DND-41 (cell line): ENCODE measurements at regions not wholly inside any gene's neighbourhood (a gene's known extent, or its start where the extent isn't known, plus 50 kb on each side); places are given as distances from the start of the nearest gene placed in this dataset.
A peak's percentile ranks its signal among the peaks of the same experiment; 100 is the strongest.

ENCODE experiments used
- ATAC-seq: fragments of 200-7000 bp; cut with Tn5 transposase; 3 replicates; pipeline ENCODE4 v1.9.1; 2021; ENCODE audit warnings: low read depth; ENCODE audit not compliant: insufficient read depth
- DNase-seq: peaks from one replicate; pipeline ENCODE4 v3.0.0-alpha.2; 2020
- H2AFZ ChIP-seq: 2 replicates; pipeline ENCODE4 v1.6.0; 2012; ENCODE audit warnings: low read depth, low read length
- H3K27ac ChIP-seq: 2 replicates; pipeline ENCODE4 v1.5.1; 2012; ENCODE audit warnings: low read length, inconsistent platforms
- H3K27me3 ChIP-seq: fragments of 200-600 bp; sonication (generic); 2 replicates; pipeline ENCODE4 v1.6.0; 2012; ENCODE audit warnings: low read length, mild to moderate bottlenecking, inconsistent platforms; ENCODE audit not compliant: insufficient read depth, poor library complexity
- H3K36me3 ChIP-seq: 2 replicates; pipeline ENCODE4 v1.5.1; 2012; ENCODE audit warnings: low read length, inconsistent platforms; ENCODE audit not compliant: insufficient read depth
- H3K4me1 ChIP-seq: 2 replicates; pipeline ENCODE4 v1.5.1; 2012; ENCODE audit warnings: mild to moderate bottlenecking, low read length; ENCODE audit not compliant: insufficient read depth
- H3K4me2 ChIP-seq: 2 replicates; pipeline ENCODE4 v1.6.0; 2012; ENCODE audit warnings: mild to moderate bottlenecking, moderate library complexity, low read length, inconsistent platforms; ENCODE audit not compliant: insufficient read depth
- H3K4me3 ChIP-seq, 2 experiments: fragments of 200-600 bp in 1 of 2; shearing (Covaris generic) in 1 of 2; 2 replicates each; pipeline ENCODE4 v1.5.1; 2012 to 2016; ENCODE audit warnings: inconsistent platforms in 2 of 2, low read length in 2 of 2, mild to moderate bottlenecking in 2 of 2, low read depth in 1 of 2, moderate library complexity in 1 of 2
- H3K79me2 ChIP-seq: 2 replicates; pipeline ENCODE4 v1.6.0; 2012; ENCODE audit warnings: low read length, inconsistent platforms; ENCODE audit not compliant: insufficient read depth
- H3K9ac ChIP-seq: 2 replicates; pipeline ENCODE4 v1.6.0; 2012; ENCODE audit warnings: low read depth, mild to moderate bottlenecking, inconsistent platforms, low read length, moderate library complexity
- H3K9me3 ChIP-seq: 2 replicates; pipeline ENCODE4 v1.5.1; 2012; ENCODE audit warnings: low read length, moderate library complexity, mild to moderate bottlenecking, inconsistent platforms; ENCODE audit not compliant: insufficient read depth, severe bottlenecking
- H4K20me1 ChIP-seq: 2 replicates; pipeline ENCODE4 v1.6.0; 2012; ENCODE audit warnings: low read length; ENCODE audit not compliant: insufficient read depth
- CTCF ChIP-seq: IDR thresholded peaks from 2 replicates; pipeline ENCODE4 v1.5.1; 2012; ENCODE audit warnings: borderline replicate concordance, low read length, moderate library complexity, mild to moderate bottlenecking; ENCODE audit not compliant: poor library complexity, severe bottlenecking; ENCODE audit errors: extremely low read depth
- EZH2 ChIP-seq: IDR thresholded peaks from 3 replicates; pipeline ENCODE4 v1.6.1; 2012; ENCODE audit warnings: borderline replicate concordance, low read depth, mild to moderate bottlenecking, moderate library complexity, low read length, inconsistent platforms; ENCODE audit not compliant: severe bottlenecking

GRCh38 chr10:7503190-7503589 lies 92.4 kb upstream of the SFMBT2 start:
- no peak overlapping the region for H2AFZ ChIP-seq
- no peak overlapping the region for H3K4me3 ChIP-seq
- H4K20me1 ChIP-seq, result no peaks in the 10 kb centered on the region
- H3K9me3 ChIP-seq, result no peaks in the 10 kb centered on the region
- no peak for ATAC-seq
- no peaks in the 10 kb centered on the region for H3K36me3 ChIP-seq
- H3K79me2 ChIP-seq, result no peaks in the 10 kb centered on the region
- no peak overlapping the region for H3K9ac ChIP-seq
- no peak overlapping the region for H3K27ac ChIP-seq
- H3K4me1 ChIP-seq, result peaks cover 42% of the 10 kb centered on the region
- DNase-seq, result no peak
- no peak for TF ChIP-seq CTCF
- no peak for TF ChIP-seq EZH2
- no peak overlapping the region for H3K4me2 ChIP-seq
- no peaks in the 10 kb centered on the region for H3K27me3 ChIP-seq

- H3K27me3 ChIP-seq, result no peaks in the 10 kb centered on the region
- TF ChIP-seq CTCF (no peak), EZH2 (no peak)
- ATAC-seq (peak; percentile 82), DNase-seq (peak; percentile 68)
- H3K4me3 ChIP-seq, result no peak overlapping the region
- H3K9me3 ChIP-seq, result no peaks in the 10 kb centered on the region
- no peak overlapping the region for H3K4me2 ChIP-seq
- no peaks in the 10 kb centered on the region for H3K79me2 ChIP-seq
- H4K20me1 ChIP-seq, result no peaks in the 10 kb centered on the region
- peaks cover 22% of the 10 kb centered on the region for H3K4me1 ChIP-seq
- H3K36me3 ChIP-seq, result no peaks in the 10 kb centered on the region
- H3K27ac ChIP-seq, result peak overlapping the region; percentile 32; the same call in 1 of the 2 replicates
- H3K9ac ChIP-seq, result no peak overlapping the region
- H2AFZ ChIP-seq, result peak overlapping the region; percentile 19; the same call in 1 of the 2 replicates
These were observed 90.3 kb upstream of the SFMBT2 start for GRCh38 chr10:7501157-7501556.

- no peaks in the 10 kb centered on the region for H3K36me3 ChIP-seq
- H2AFZ ChIP-seq, result no peak overlapping the region
- ATAC-seq (no peak), DNase-seq (no peak)
- H3K27ac ChIP-seq, result no peak overlapping the region
- TF ChIP-seq EZH2, result no peak
- no peak for TF ChIP-seq CTCF
- no peak overlapping the region for H3K9ac ChIP-seq
- peaks cover 29% of the 10 kb centered on the region for H3K4me1 ChIP-seq
- no peak overlapping the region for H3K4me2 ChIP-seq
- no peaks in the 10 kb centered on the region for H4K20me1 ChIP-seq
- H3K27me3 ChIP-seq, result no peaks in the 10 kb centered on the region
- H3K9me3 ChIP-seq, result no peaks in the 10 kb centered on the region
- H3K79me2 ChIP-seq, result no peaks in the 10 kb centered on the region
- H3K4me3 ChIP-seq, result no peak overlapping the region
These were observed 87.3 kb upstream of the SFMBT2 start for GRCh38 chr10:7498111-7498510.

- peaks cover 43% of the 10 kb centered on the region for H3K4me1 ChIP-seq
- no peak overlapping the region for H3K9ac ChIP-seq
- H3K4me3 ChIP-seq, result no peak overlapping the region
- H3K27ac ChIP-seq, result peak overlapping the region; percentile 45; the same call in 1 of the 2 replicates
- H3K27me3 ChIP-seq, result no peaks in the 10 kb centered on the region
- ATAC-seq (no peak), DNase-seq (no peak)
- H3K4me2 ChIP-seq, result no peak overlapping the region
- H3K79me2 ChIP-seq, result no peaks in the 10 kb centered on the region
- TF ChIP-seq EZH2, result no peak
- no peak for TF ChIP-seq CTCF
- no peaks in the 10 kb centered on the region for H3K36me3 ChIP-seq
- no peaks in the 10 kb centered on the region for H3K9me3 ChIP-seq
- no peaks in the 10 kb centered on the region for H4K20me1 ChIP-seq
- no peak overlapping the region for H2AFZ ChIP-seq
These were observed 83.2 kb upstream of the SFMBT2 start for GRCh38 chr10:7493996-7494395.
